IMR-90 (cell line): ENCODE measurements at regions not wholly inside any gene's neighbourhood (a gene's known extent, or its start where the extent isn't known, plus 50 kb on each side); places are given as distances from the start of the nearest gene placed in this dataset.

Experiments used
- ATAC-seq: fragments of 200-7000 bp; cut with Tn5 transposase; 2 replicates; pipeline ENCODE4 v1.9.1; 2020; ENCODE audit warnings: low read depth, mild to moderate bottlenecking, moderate library complexity
- BruUV-seq: library from RNA; stranded (reverse); fragments of 400-500 nt; replicated peaks from 2 replicates; lab custom pipeline; 2021; lab: Mats Ljungman, UMichigan
- CTCF ChIA-PET: fragments of 300-600 bp; formaldehyde crosslinking; extraction: SDS; loops from one replicate; lab custom pipeline; 2021; ENCODE audit warnings: antibody characterized with exemption; lab: Yijun Ruan, JAX
- POLR2A ChIA-PET: fragments of 300-600 bp; sonication (Branson Sonifier 250); formaldehyde crosslinking; loops from one replicate; lab custom pipeline; 2022; ENCODE audit warnings: antibody characterized with exemption; ENCODE audit not compliant: unreplicated experiment; lab: Charles Lee
- DNase-seq: peaks from one replicate; pipeline ENCODE4 v3.0.0; 2013
- H2AFZ ChIP-seq: replicated peaks from 2 replicates; pipeline ENCODE3; 2013; ENCODE audit warnings: low read length, mild to moderate bottlenecking; ENCODE audit not compliant: poor library complexity
- H2AK5ac ChIP-seq: 2 replicates; pipeline ENCODE4 v1.6.1; 2013; ENCODE audit warnings: low read depth, low read length, inconsistent platforms
- H2AK9ac ChIP-seq: replicated peaks from 2 replicates; pipeline ENCODE3; 2013; ENCODE audit warnings: mild to moderate bottlenecking, low read depth, low read length, moderate library complexity; ENCODE audit not compliant: poor library complexity
- H2BK120ac ChIP-seq: 2 replicates; pipeline ENCODE4 v1.6.1; 2013; ENCODE audit warnings: low read depth, low read length, inconsistent platforms
- H2BK15ac ChIP-seq: 3 replicates; pipeline ENCODE4 v1.6.1; 2013; ENCODE audit warnings: low read depth, low read length, inconsistent platforms
- H2BK20ac ChIP-seq: 2 replicates; pipeline ENCODE4 v1.6.1; 2013; ENCODE audit warnings: low read depth, mild to moderate bottlenecking, inconsistent platforms, low read length, moderate library complexity
- H2BK5ac ChIP-seq: 2 replicates; pipeline ENCODE4 v1.6.1; 2013; ENCODE audit warnings: mild to moderate bottlenecking, low read depth, low read length, inconsistent platforms; ENCODE audit not compliant: poor library complexity, severe bottlenecking
- H3K14ac ChIP-seq: replicated peaks from 2 replicates; pipeline ENCODE4 v1.6.1; 2013; ENCODE audit warnings: low read depth, low read length, inconsistent platforms
- H3K18ac ChIP-seq: 2 replicates; pipeline ENCODE4 v1.6.1; 2013; ENCODE audit warnings: low read depth, low read length, control low read depth
- H3K23ac ChIP-seq: 2 replicates; pipeline ENCODE4 v1.6.1; 2013; ENCODE audit warnings: low read depth, low read length, inconsistent platforms
- H3K27ac ChIP-seq: 2 replicates; pipeline ENCODE4 v1.5.1; 2013; ENCODE audit warnings: mild to moderate bottlenecking, control low read depth, low read length; ENCODE audit not compliant: insufficient read depth
- H3K27me3 ChIP-seq: 2 replicates; pipeline ENCODE4 v1.6.1; 2013; ENCODE audit warnings: low read length; ENCODE audit not compliant: control insufficient read depth, insufficient read depth
- H3K36me3 ChIP-seq: 2 replicates; pipeline ENCODE4 v1.6.1; 2013; ENCODE audit warnings: low read length, mixed read lengths; ENCODE audit not compliant: control insufficient read depth, insufficient read depth
- H3K4ac ChIP-seq: 2 replicates; pipeline ENCODE4 v1.6.1; 2013; ENCODE audit warnings: low read depth, low read length, inconsistent platforms
- H3K4me1 ChIP-seq: 2 replicates; pipeline ENCODE4 v1.6.1; 2013; ENCODE audit warnings: low read length, mixed read lengths; ENCODE audit not compliant: control insufficient read depth, insufficient read depth
- H3K4me2 ChIP-seq: 2 replicates; pipeline ENCODE4 v1.6.1; 2013; ENCODE audit warnings: low read depth, mild to moderate bottlenecking, control low read depth, low read length, moderate library complexity
- H3K4me3 ChIP-seq: 2 replicates; pipeline ENCODE4 v1.5.1; 2013; ENCODE audit warnings: low read depth, mild to moderate bottlenecking, control low read depth, low read length, moderate library complexity; ENCODE audit not compliant: insufficient read depth
- H3K56ac ChIP-seq: 2 replicates; pipeline ENCODE4 v1.6.1; 2013; ENCODE audit warnings: low read length, inconsistent platforms; ENCODE audit not compliant: insufficient read depth; ENCODE audit errors: extremely low read depth
- H3K79me1 ChIP-seq, 2 experiments: 2 replicates each; pipeline ENCODE4 v1.6.1; 2013; ENCODE audit warnings: low read length in 2 of 2, inconsistent platforms in 1 of 2, low read depth in 1 of 2
- H3K9ac ChIP-seq: 2 replicates; pipeline ENCODE4 v1.6.1; 2013; ENCODE audit warnings: low read depth, low read length, control low read depth
- H3K9me1 ChIP-seq: 2 replicates; pipeline ENCODE4 v1.6.1; 2013; ENCODE audit warnings: low read length, inconsistent platforms; ENCODE audit not compliant: insufficient read depth
- H3K9me3 ChIP-seq: 2 replicates; pipeline ENCODE4 v1.6.1; 2013; ENCODE audit warnings: low read length; ENCODE audit not compliant: control insufficient read depth, insufficient read depth
- H4K20me1 ChIP-seq: 2 replicates; pipeline ENCODE4 v1.6.1; 2013; ENCODE audit warnings: low read length, inconsistent platforms; ENCODE audit not compliant: insufficient read depth
- H4K5ac ChIP-seq: 2 replicates; pipeline ENCODE4 v1.6.1; 2013; ENCODE audit warnings: mild to moderate bottlenecking, low read depth, low read length, control low read depth
- H4K8ac ChIP-seq, 2 experiments: 2 replicates each; pipeline ENCODE4 v1.6.1; 2013; ENCODE audit warnings: low read depth in 2 of 2, low read length in 2 of 2, control low read depth in 1 of 2, inconsistent platforms in 1 of 2
- H4K91ac ChIP-seq: 2 replicates; pipeline ENCODE4 v1.6.1; 2013; ENCODE audit warnings: low read depth, low read length, inconsistent platforms; ENCODE audit not compliant: insufficient read depth
- BHLHE40 ChIP-seq: fragments of 150-350 bp; IDR thresholded peaks from 2 replicates; pipeline ENCODE4 v1.6.1; 2016; ENCODE audit warnings: mild to moderate bottlenecking, low read depth, low read length
- ELK1 ChIP-seq: fragments of 150-350 bp; IDR thresholded peaks from 2 replicates; pipeline ENCODE4 v1.6.1; 2016; ENCODE audit warnings: low read depth, mild to moderate bottlenecking, low read length, moderate library complexity, borderline replicate concordance
- MAFK ChIP-seq: IDR thresholded peaks from 2 replicates; pipeline ENCODE4 v1.6.1; 2012; ENCODE audit warnings: low read depth, low read length, improper control_type of control experiment
- MXI1 ChIP-seq: IDR thresholded peaks from 2 replicates; pipeline ENCODE4 v1.6.1; 2012; ENCODE audit warnings: low read depth, mild to moderate bottlenecking, low read length, moderate library complexity, borderline replicate concordance
- POLR2A ChIP-seq: IDR thresholded peaks from 2 replicates; pipeline ENCODE4 v1.6.1; 2012; ENCODE audit warnings: mild to moderate bottlenecking, low read depth, low read length
- RAD21 ChIP-seq: IDR thresholded peaks from 2 replicates; pipeline ENCODE4 v1.6.1; 2012; ENCODE audit warnings: low read length, improper control_type of control experiment
- SMC3 ChIP-seq: fragments of 150-350 bp; IDR thresholded peaks from 2 replicates; pipeline ENCODE4 v1.6.1; 2016; ENCODE audit warnings: low read depth, mild to moderate bottlenecking, antibody characterized with exemption, low read length, moderate library complexity
- dilution Hi-C: fragments of 300-500 bp; cut with HindIII; formaldehyde crosslinking; loops from one replicate; pipeline ENCODE4 v1.14.3; 2018; ENCODE audit warnings: low sequenced_read_pairs; ENCODE audit not compliant: unreplicated experiment
- in situ Hi-C: fragments of 300-500 bp; cut with MboI; formaldehyde crosslinking; loops from 3 replicates; pipeline ENCODE4 v1.14.3; 2019; ENCODE audit warnings: low sequenced_read_pairs, inconsistent platforms, mixed read lengths
- intact Hi-C: fragments of 100-400 bp; cut with micrococcal nuclease; formaldehyde crosslinking; loops from 2 replicates; pipeline ENCODE4 v1.10.0; 2022

- no peaks in the 10 kb centered on the region for H3K9me3 ChIP-seq
Observed at GRCh38 chr12:105552056-105552455, 221.6 kb downstream of the C12orf75 start.

More at GRCh38 chr12:105552056-105552455, 221.6 kb downstream of the C12orf75 start:
- no peak overlapping the region for H4K91ac ChIP-seq
- H2BK120ac ChIP-seq = no peak overlapping the region
- H4K20me1 ChIP-seq = no peaks in the 10 kb centered on the region
- no peak overlapping the region for H2AK5ac ChIP-seq
- no peak overlapping the region for H3K14ac ChIP-seq
- H2BK20ac ChIP-seq = no peak overlapping the region
- no peaks in the 10 kb centered on the region for H3K36me3 ChIP-seq
- H3K4me3 ChIP-seq = no peak overlapping the region
- no peak overlapping the region for H4K5ac ChIP-seq
- H3K27ac ChIP-seq = no peak overlapping the region
- ATAC-seq (no peak), DNase-seq (no peak)
- in situ Hi-C loops = no loop called here
- H2AK9ac ChIP-seq = no peak overlapping the region
- H3K79me1 ChIP-seq = no peaks in the 10 kb centered on the region
- H3K4me2 ChIP-seq = no peak overlapping the region
- no peak overlapping the region for H2BK5ac ChIP-seq
- no peak overlapping the region for H3K9ac ChIP-seq
- no peaks in the 10 kb centered on the region for H3K9me1 ChIP-seq
- no peak overlapping the region for H3K56ac ChIP-seq
- H2BK15ac ChIP-seq = no peak overlapping the region
- no peak overlapping the region for H3K23ac ChIP-seq
- H4K8ac ChIP-seq = no peak overlapping the region
- no peak overlapping the region for H2AFZ ChIP-seq
- ChIA-PET POLR2A (no interaction called here), CTCF (no interaction called here)
- no peak for TF ChIP-seq POLR2A
- no peak for TF ChIP-seq BHLHE40
- no peak for TF ChIP-seq MXI1
- TF ChIP-seq SMC3 = no peak
- no peak for TF ChIP-seq RAD21
- no peak for TF ChIP-seq MAFK
- TF ChIP-seq ELK1 = no peak
- no peak overlapping the region for H3K18ac ChIP-seq
- no peak overlapping the region for H3K4ac ChIP-seq
- no peaks in the 10 kb centered on the region for H3K4me1 ChIP-seq
- H3K27me3 ChIP-seq = no peaks in the 10 kb centered on the region; the same call in 1 of the 2 replicates
- dilution Hi-C loops = no loop called here
- intact Hi-C loops = no loop called here
- BruUV-seq = no TSS peak
